Endothelial cell of umbilical vein (primary cell): ENCODE measurements at regions not wholly inside any gene's neighbourhood (a gene's known extent, or its start where the extent isn't known, plus 50 kb on each side); places are given as distances from the start of the nearest gene placed in this dataset.

Source experiments
- BruUV-seq: library from RNA; stranded (reverse); fragments of 400-500 nt; replicated peaks from 2 replicates; lab custom pipeline; 2021; lab: Mats Ljungman, UMichigan
- CTCF ChIA-PET: fragments of 300-600, 350-600 bp; sonication (Branson Sonifier 250); formaldehyde crosslinking; loops from one replicate; lab custom pipeline; 2021; ENCODE audit warnings: antibody characterized with exemption, inconsistent platforms; lab: Charles Lee
- POLR2A ChIA-PET: fragments of 300-600, 350-600 bp; sonication (Branson Sonifier 250); formaldehyde crosslinking; loops from one replicate; lab custom pipeline; 2021; ENCODE audit warnings: antibody characterized with exemption, inconsistent platforms; lab: Charles Lee
- DNase-seq: peaks from one replicate; pipeline ENCODE4 v3.0.0-alpha.2; 2011; ENCODE audit warnings: low read depth, low spot score
- FAIRE-seq: peaks from 2 replicates; lab custom pipeline; 2011; peaks lifted over from hg19 to GRCh38; lab: Jason Lieb, UNC
- H2AFZ ChIP-seq: 2 replicates; pipeline ENCODE4 v1.6.0; 2012; ENCODE audit warnings: low read depth, low read length, control low read depth, inconsistent platforms
- H3K27ac ChIP-seq: 2 replicates; pipeline ENCODE4 v1.5.1; 2011; ENCODE audit warnings: low read depth, mild to moderate bottlenecking, control low read depth, low read length, moderate library complexity; ENCODE audit not compliant: insufficient read depth
- H3K27me3 ChIP-seq, 2 experiments: 2 replicates each; pipeline versions ENCODE4 v1.6.0 to v1.6.1; 2011; ENCODE audit warnings: low read length in 2 of 2, mixed read lengths in 1 of 2; ENCODE audit not compliant: control insufficient read depth in 2 of 2, insufficient read depth in 2 of 2
- H3K36me3 ChIP-seq, 2 experiments: 2 replicates in 1 of 2; 3 replicates in 1 of 2; pipeline ENCODE4 v1.5.1; 2011; ENCODE audit warnings: low read length in 2 of 2, mild to moderate bottlenecking in 1 of 2, moderate library complexity in 1 of 2; ENCODE audit not compliant: control insufficient read depth in 2 of 2, insufficient read depth in 2 of 2; ENCODE audit errors: extremely low read depth in 1 of 2
- H3K4me1 ChIP-seq: 3 replicates; pipeline ENCODE4 v1.5.1; 2011; ENCODE audit warnings: mild to moderate bottlenecking, low read length; ENCODE audit not compliant: control insufficient read depth, insufficient read depth; ENCODE audit errors: extremely low read depth
- H3K4me2 ChIP-seq: 2 replicates; pipeline ENCODE4 v1.6.1; 2011; ENCODE audit warnings: low read length, control low read depth, mixed read lengths; ENCODE audit not compliant: insufficient read depth
- H3K4me3 ChIP-seq, 3 experiments: fragments of 200-600 bp in 1 of 3; sonication (generic), shearing (Covaris generic) in 1 of 3; replicated peaks in 1 of 3; 2 replicates each; pipeline ENCODE4 v1.5.1; 2011 to 2016; ENCODE audit warnings: control low read depth in 3 of 3, low read length in 3 of 3, mild to moderate bottlenecking in 2 of 3, inconsistent platforms in 1 of 3, low read depth in 1 of 3, moderate library complexity in 1 of 3; ENCODE audit not compliant: insufficient read depth in 1 of 3
- H3K79me2 ChIP-seq: 2 replicates; pipeline ENCODE4 v1.6.0; 2012; ENCODE audit warnings: low read length, inconsistent platforms; ENCODE audit not compliant: control insufficient read depth, insufficient read depth
- H3K9ac ChIP-seq: replicated peaks from 2 replicates; pipeline ENCODE3; 2011; ENCODE audit warnings: low read length, control low read depth; ENCODE audit not compliant: insufficient read depth; ENCODE audit errors: extremely low read depth
- H3K9me1 ChIP-seq: replicated peaks from 3 replicates; pipeline ENCODE4 v1.6.0; 2011; ENCODE audit warnings: mild to moderate bottlenecking, low read length; ENCODE audit not compliant: control insufficient read depth, insufficient read depth; ENCODE audit errors: extremely low read depth
- H3K9me3 ChIP-seq: replicated peaks from 2 replicates; pipeline ENCODE4 v1.5.1; 2012; ENCODE audit warnings: low read length, inconsistent platforms; ENCODE audit not compliant: control insufficient read depth, insufficient read depth
- H4K20me1 ChIP-seq: replicated peaks from 2 replicates; pipeline ENCODE3; 2011; ENCODE audit warnings: mild to moderate bottlenecking, low read length; ENCODE audit not compliant: control insufficient read depth, insufficient read depth; ENCODE audit errors: extremely low read depth
- EZH2 ChIP-seq: IDR thresholded peaks from 2 replicates; pipeline ENCODE4 v1.6.1; 2012; ENCODE audit warnings: borderline replicate concordance, low read depth, mild to moderate bottlenecking, moderate library complexity, low read length, inconsistent platforms; ENCODE audit not compliant: severe bottlenecking
- FOS ChIP-seq: IDR thresholded peaks from 2 replicates; pipeline ENCODE4 v1.6.1; 2011; ENCODE audit warnings: mild to moderate bottlenecking, low read length, moderate library complexity, borderline replicate concordance; ENCODE audit not compliant: insufficient read depth
- GATA2 ChIP-seq: IDR thresholded peaks from 2 replicates; pipeline ENCODE4 v1.7.0; 2011; ENCODE audit warnings: low read depth, mild to moderate bottlenecking, moderate library complexity, mixed read lengths, low read length; ENCODE audit not compliant: insufficient read length, insufficient read depth
- JUN ChIP-seq: IDR thresholded peaks from 2 replicates; pipeline ENCODE4 v1.6.1; 2011; ENCODE audit warnings: borderline replicate concordance, low read depth; ENCODE audit not compliant: insufficient read length, insufficient read depth
- MYC ChIP-seq: IDR thresholded peaks from one replicate; pipeline ENCODE4 v1.6.1; 2011; ENCODE audit warnings: mild to moderate bottlenecking, low read depth, low read length
- POLR2A ChIP-seq: IDR thresholded peaks from 2 replicates; pipeline ENCODE4 v1.6.1; 2012; ENCODE audit warnings: low read depth, mild to moderate bottlenecking, control low read depth, low read length
- POLR2AphosphoS5 ChIP-seq: IDR thresholded peaks from 2 replicates; pipeline ENCODE4 v1.6.1; 2012; ENCODE audit warnings: low read depth, mild to moderate bottlenecking, control low read depth, low read length, moderate library complexity; ENCODE audit not compliant: insufficient read depth
- dilution Hi-C: fragments of 300-500 bp; cut with MboI; formaldehyde crosslinking; loops from one replicate; pipeline ENCODE4 v1.15.0; 2019; ENCODE audit warnings: low sequenced_read_pairs; ENCODE audit not compliant: extremely low pct_ligation_motif_present
- intact Hi-C: fragments of 100-400 bp; cut with micrococcal nuclease; formaldehyde crosslinking; loops from one replicate; pipeline ENCODE4 v1.10.0; 2022
- TF ChIP-seq, protein P1 (sequence below), 2 donors: IDR thresholded peaks; 1 replicate in 1 of 2; 2 replicates in 1 of 2; pipeline ENCODE4 v1.5.1; 2011; ENCODE audit warnings: low read length in 2 of 2, mild to moderate bottlenecking in 2 of 2, moderate library complexity in 2 of 2, control low read depth in 1 of 2, inconsistent platforms in 1 of 2, low read depth in 1 of 2; ENCODE audit not compliant: insufficient read depth in 1 of 2; ENCODE audit errors: extremely low read depth in 1 of 2
- TF ChIP-seq, protein P2 (sequence below): IDR thresholded peaks from 2 replicates; pipeline ENCODE4 v1.6.1; 2011; ENCODE audit not compliant: insufficient read depth, insufficient read length

DNA sequence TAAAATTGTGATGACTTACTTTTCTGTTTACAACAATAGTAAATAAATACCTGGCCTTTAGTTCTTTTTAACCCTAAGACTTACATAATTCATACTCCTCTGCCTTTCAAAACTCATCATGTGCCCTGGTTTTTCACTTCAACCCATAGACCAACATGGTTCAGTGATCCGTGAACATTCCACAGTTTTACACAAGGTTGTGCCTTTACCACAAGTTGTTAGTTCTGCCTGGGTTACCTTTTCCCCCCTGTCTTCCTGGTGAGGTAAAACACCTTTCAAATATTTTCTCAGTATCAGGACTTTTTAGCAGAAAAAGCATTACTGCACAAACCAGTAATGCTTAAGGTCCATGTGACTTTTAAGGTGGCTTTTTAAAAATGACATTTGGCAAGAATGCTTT, 1466.4 kb downstream of the PLA2G4A start:
- H3K9me1 ChIP-seq: no peaks in the 10 kb centered on the region
- FAIRE-seq: no peak
- H3K27ac ChIP-seq: no peak overlapping the region
- TF ChIP-seq, protein P1, sequence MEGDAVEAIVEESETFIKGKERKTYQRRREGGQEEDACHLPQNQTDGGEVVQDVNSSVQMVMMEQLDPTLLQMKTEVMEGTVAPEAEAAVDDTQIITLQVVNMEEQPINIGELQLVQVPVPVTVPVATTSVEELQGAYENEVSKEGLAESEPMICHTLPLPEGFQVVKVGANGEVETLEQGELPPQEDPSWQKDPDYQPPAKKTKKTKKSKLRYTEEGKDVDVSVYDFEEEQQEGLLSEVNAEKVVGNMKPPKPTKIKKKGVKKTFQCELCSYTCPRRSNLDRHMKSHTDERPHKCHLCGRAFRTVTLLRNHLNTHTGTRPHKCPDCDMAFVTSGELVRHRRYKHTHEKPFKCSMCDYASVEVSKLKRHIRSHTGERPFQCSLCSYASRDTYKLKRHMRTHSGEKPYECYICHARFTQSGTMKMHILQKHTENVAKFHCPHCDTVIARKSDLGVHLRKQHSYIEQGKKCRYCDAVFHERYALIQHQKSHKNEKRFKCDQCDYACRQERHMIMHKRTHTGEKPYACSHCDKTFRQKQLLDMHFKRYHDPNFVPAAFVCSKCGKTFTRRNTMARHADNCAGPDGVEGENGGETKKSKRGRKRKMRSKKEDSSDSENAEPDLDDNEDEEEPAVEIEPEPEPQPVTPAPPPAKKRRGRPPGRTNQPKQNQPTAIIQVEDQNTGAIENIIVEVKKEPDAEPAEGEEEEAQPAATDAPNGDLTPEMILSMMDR (IDR thresholded peaks at IDR 0.05; ENCODE audit: extremely low read depth in 1 of 2, insufficient read depth in 1 of 2, low read depth in 1 of 2, low read length in 2 of 2): no peak
- TF ChIP-seq GATA2 (no peak), FOS (no peak), POLR2A (no peak), POLR2AphosphoS5 (no peak), EZH2 (no peak), MYC (no peak), JUN (no peak)
- TF ChIP-seq, protein P2, sequence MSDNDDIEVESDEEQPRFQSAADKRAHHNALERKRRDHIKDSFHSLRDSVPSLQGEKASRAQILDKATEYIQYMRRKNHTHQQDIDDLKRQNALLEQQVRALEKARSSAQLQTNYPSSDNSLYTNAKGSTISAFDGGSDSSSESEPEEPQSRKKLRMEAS: no peak
- no peaks in the 10 kb centered on the region for H3K36me3 ChIP-seq
- no peaks in the 10 kb centered on the region for H3K4me1 ChIP-seq
- H2AFZ ChIP-seq: no peak overlapping the region
- CTCF ChIA-PET: no interaction called here
- intact Hi-C loops: no loop called here
- H3K27me3 ChIP-seq: no peaks in the 10 kb centered on the region
- no peaks in the 10 kb centered on the region for H3K79me2 ChIP-seq
- H3K9ac ChIP-seq: no peak overlapping the region
- POLR2A ChIA-PET: no interaction called here
- no peak overlapping the region for H3K4me2 ChIP-seq
- no TSS peak for BruUV-seq
- no peaks in the 10 kb centered on the region for H4K20me1 ChIP-seq
- H3K4me3 ChIP-seq: no peak overlapping the region
- H3K9me3 ChIP-seq: no peaks in the 10 kb centered on the region
- no peak for DNase-seq
- dilution Hi-C loops: no loop called here
